Hematopoietic multipotent progenitor cell (in vitro differentiated cells): ENCODE measurements at regions not wholly inside any gene's neighbourhood (a gene's known extent, or its start where the extent isn't known, plus 50 kb on each side); places are given as distances from the start of the nearest gene placed in this dataset.

Experiments used
- DNase-seq, 3 donors: peaks; one replicate each; pipeline ENCODE4 v3.0.0-alpha.2; 2011 to 2015; ENCODE audit warnings: low read depth in 2 of 3, low spot score in 2 of 3

GRCh38 chr5:141778683-141779082 is 96.7 kb upstream of the ARAP3 start:
- DNase-seq, result no peak

GRCh38 chr5:141778206-141778605 is 96.2 kb upstream of the ARAP3 start:
- DNase-seq, result no peak

- DNase-seq, result no peak
Measured at GRCh38 chr5:141777711-141778110, 95.7 kb upstream of the ARAP3 start.

GRCh38 chr5:141777130-141777529 is 95.1 kb upstream of the ARAP3 start:
- no peak for DNase-seq

GRCh38 chr5:141773779-141774562 is 91.9 kb upstream of the ARAP3 start:
- no peak for DNase-seq

- no peak for DNase-seq
Measured at GRCh38 chr5:141772281-141772680, 90.3 kb upstream of the ARAP3 start.

- no peak for DNase-seq
Measured at GRCh38 chr5:141771562-141771961, 89.5 kb upstream of the ARAP3 start.

GRCh38 chr5:141771031-141771430 is 89.0 kb upstream of the ARAP3 start:
- DNase-seq, result no peak

- DNase-seq, result no peak
Measured at GRCh38 chr5:141769671-141770070, 87.6 kb upstream of the ARAP3 start.

- no peak for DNase-seq
Measured at GRCh38 chr5:141767671-141768070, 85.6 kb upstream of the ARAP3 start.

- DNase-seq, result no peak
Measured at GRCh38 chr5:141765896-141766551, 84.0 kb upstream of the ARAP3 start.

GRCh38 chr5:141763541-141763940 is 81.5 kb upstream of the ARAP3 start:
- no peak for DNase-seq

- DNase-seq, result no peak
Measured at GRCh38 chr5:141762790-141763368, 80.8 kb upstream of the ARAP3 start.

- DNase-seq, result no peak
Measured at GRCh38 chr5:141762316-141762715, 80.3 kb upstream of the ARAP3 start.

- DNase-seq, result no peak
Measured at GRCh38 chr5:141760753-141761152, 78.7 kb upstream of the ARAP3 start.

- DNase-seq, result no peak
Measured at GRCh38 chr5:141760193-141760592, 78.2 kb upstream of the ARAP3 start.

GRCh38 chr5:141758310-141758998 is 76.4 kb upstream of the ARAP3 start:
- no peak for DNase-seq

- DNase-seq, result no peak
Measured at GRCh38 chr5:141757402-141757801, 75.4 kb upstream of the ARAP3 start.

- DNase-seq, result no peak
Measured at GRCh38 chr5:141756196-141756595, 74.2 kb upstream of the ARAP3 start.

GRCh38 chr5:141753971-141754713 is 72.1 kb upstream of the ARAP3 start:
- peak in 2 of 3 donors; percentile 44 to 77 for DNase-seq
